Keratinocyte (primary cell): ENCODE measurements at regions not wholly inside any gene's neighbourhood (a gene's known extent, or its start where the extent isn't known, plus 50 kb on each side); places are given as distances from the start of the nearest gene placed in this dataset.

Experiments
- DNase-seq: peaks from one replicate; pipeline ENCODE4 v3.0.0-alpha.2; 2011; ENCODE audit warnings: low read depth, missing footprints, low spot score
- FAIRE-seq: peaks from 2 replicates; lab custom pipeline; 2011; peaks lifted over from hg19 to GRCh38; lab: Jason Lieb, UNC
- H2AFZ ChIP-seq: 2 replicates; pipeline ENCODE4 v1.6.0; 2012; ENCODE audit warnings: low read length, control low read depth, inconsistent platforms; ENCODE audit not compliant: control insufficient read depth
- H3K27ac ChIP-seq: 2 replicates; pipeline ENCODE4 v1.5.1; 2011; ENCODE audit warnings: low read length; ENCODE audit not compliant: control insufficient read depth, insufficient read depth
- H3K27me3 ChIP-seq: 3 replicates; pipeline ENCODE4 v1.6.0; 2011; ENCODE audit warnings: low read length; ENCODE audit not compliant: control insufficient read depth, insufficient read depth; ENCODE audit errors: extremely low read depth
- H3K36me3 ChIP-seq, 2 experiments: 2 replicates in 1 of 2; 3 replicates in 1 of 2; pipeline ENCODE4 v1.5.1; 2011; ENCODE audit warnings: low read length in 2 of 2, mild to moderate bottlenecking in 1 of 2; ENCODE audit not compliant: control insufficient read depth in 2 of 2, insufficient read depth in 2 of 2; ENCODE audit errors: extremely low read depth in 1 of 2
- H3K4me1 ChIP-seq: 3 replicates; pipeline ENCODE4 v1.5.1; 2011; ENCODE audit warnings: low read length; ENCODE audit not compliant: control insufficient read depth, insufficient read depth; ENCODE audit errors: extremely low read depth
- H3K4me2 ChIP-seq: 3 replicates; pipeline ENCODE4 v1.6.0; 2011; ENCODE audit warnings: low read depth, low read length; ENCODE audit not compliant: control insufficient read depth, insufficient read depth; ENCODE audit errors: extremely low read depth
- H3K4me3 ChIP-seq, 3 experiments: fragments of 200-600 bp in 1 of 3; sonication (generic) in 1 of 3; 2 replicates in 2 of 3; 3 replicates in 1 of 3; pipeline ENCODE4 v1.5.1; 2011 to 2016; ENCODE audit warnings: low read length in 3 of 3, mild to moderate bottlenecking in 3 of 3, control low read depth in 2 of 3, inconsistent platforms in 1 of 3, low read depth in 1 of 3, mixed read lengths in 1 of 3, mixed run types in 1 of 3, moderate library complexity in 1 of 3; ENCODE audit not compliant: control insufficient read depth in 2 of 3, insufficient read depth in 2 of 3; ENCODE audit errors: extremely low read depth in 1 of 3
- H3K79me2 ChIP-seq: 2 replicates; pipeline ENCODE4 v1.6.0; 2012; ENCODE audit warnings: low read length; ENCODE audit not compliant: control insufficient read depth, insufficient read depth
- H3K9ac ChIP-seq: 3 replicates; pipeline ENCODE4 v1.6.0; 2011; ENCODE audit warnings: low read length; ENCODE audit not compliant: control insufficient read depth, insufficient read depth; ENCODE audit errors: extremely low read depth
- H3K9me1 ChIP-seq: 3 replicates; pipeline ENCODE4 v1.6.0; 2011; ENCODE audit warnings: low read length; ENCODE audit not compliant: control insufficient read depth, insufficient read depth; ENCODE audit errors: extremely low read depth
- H3K9me3 ChIP-seq: 2 replicates; pipeline ENCODE4 v1.5.1; 2012; ENCODE audit warnings: low read depth, low read length; ENCODE audit not compliant: control insufficient read depth
- H4K20me1 ChIP-seq: 3 replicates; pipeline ENCODE4 v1.6.0; 2011; ENCODE audit warnings: low read length; ENCODE audit not compliant: control insufficient read depth, insufficient read depth; ENCODE audit errors: extremely low read depth
- CTCF ChIP-seq, 3 experiments: IDR thresholded peaks in 1 of 3; conservative IDR thresholded peaks in 1 of 3; optimal IDR thresholded peaks in 1 of 3; 2 replicates in 2 of 3; 3 replicates in 1 of 3; pipeline versions ENCODE3 to v1.5.1; 2011; ENCODE audit warnings: low read length in 3 of 3, mild to moderate bottlenecking in 3 of 3, moderate library complexity in 2 of 3, control low read depth in 1 of 3, inconsistent platforms in 1 of 3; ENCODE audit not compliant: insufficient read depth in 2 of 3; ENCODE audit errors: extremely low read depth in 1 of 3
- EZH2 ChIP-seq: IDR thresholded peaks from one replicate; pipeline ENCODE4 v1.6.1; 2012; ENCODE audit warnings: inconsistent platforms, mild to moderate bottlenecking, low read length, moderate library complexity
- dilution Hi-C: fragments of 300-500 bp; cut with MboI; formaldehyde crosslinking; loops from one replicate; pipeline ENCODE4 v1.7.0; 2020; ENCODE audit warnings: low sequenced_read_pairs; ENCODE audit not compliant: extremely low pct_ligation_motif_present

- dilution Hi-C loops = no loop called here
- TF ChIP-seq EZH2 (no peak), CTCF (optimal IDR thresholded peaks at IDR 0.05 in 1 of 3, IDR thresholded peaks at IDR 0.05 in 1 of 3, conservative IDR thresholded peaks at IDR 0.05 in 1 of 3; ENCODE audit: extremely low read depth in 1 of 3, insufficient read depth in 2 of 3, low read length in 3 of 3) (no peak)
- FAIRE-seq = no peak
These were observed 307.6 kb upstream of the CDH20 start for GRCh38 chr18:61025596-61025995.

GRCh38 chr18:61031626-61032025 lies 301.6 kb upstream of the CDH20 start:
- TF ChIP-seq EZH2 (no peak), CTCF (optimal IDR thresholded peaks at IDR 0.05 in 1 of 3, IDR thresholded peaks at IDR 0.05 in 1 of 3, conservative IDR thresholded peaks at IDR 0.05 in 1 of 3; ENCODE audit: extremely low read depth in 1 of 3, insufficient read depth in 2 of 3, low read length in 3 of 3) (no peak)
- Histone ChIP-seq H3K36me3 (no peaks in the 10 kb centered on the region), H3K4me2 (no peak overlapping the region), H2AFZ (no peak overlapping the region), H3K9me1 (no peaks in the 10 kb centered on the region), H3K79me2 (no peaks in the 10 kb centered on the region), H3K9ac (no peak overlapping the region), H3K27ac (no peak overlapping the region), H3K9me3 (no peaks in the 10 kb centered on the region), H3K4me1 (no peaks in the 10 kb centered on the region), H3K4me3 (no peak overlapping the region), H4K20me1 (no peaks in the 10 kb centered on the region), H3K27me3 (no peaks in the 10 kb centered on the region)
- dilution Hi-C loops = no loop called here
- DNase-seq (no peak), FAIRE-seq (no peak)

More at GRCh38 chr18:61025596-61025995, 307.6 kb upstream of the CDH20 start:
- Histone ChIP-seq H3K9me3 (no peaks in the 10 kb centered on the region), H3K9me1 (no peaks in the 10 kb centered on the region), H3K4me2 (no peak overlapping the region), H3K9ac (no peak overlapping the region), H3K4me1 (no peaks in the 10 kb centered on the region), H3K27me3 (no peaks in the 10 kb centered on the region), H2AFZ (no peak overlapping the region), H4K20me1 (no peaks in the 10 kb centered on the region), H3K36me3 (no peaks in the 10 kb centered on the region), H3K27ac (no peak overlapping the region), H3K79me2 (no peaks in the 10 kb centered on the region), H3K4me3 (no peak overlapping the region)
- DNase-seq = no peak
